HG03442 (cell line): ENCODE measurements at regions not wholly inside any gene's neighbourhood (a gene's known extent, or its start where the extent isn't known, plus 50 kb on each side); places are given as distances from the start of the nearest gene placed in this dataset.
"Not testable (repeated sequence)": the region's sequence is repeated elsewhere in the genome, so short reads cannot be mapped to it uniquely, and the experiment has no call there.

ENCODE experiments used
- ATAC-seq: cut with Tn5 transposase; IDR thresholded peaks from one replicate; pipeline ENCODE4 v1.9.1; 2021; ENCODE audit warnings: mild to moderate bottlenecking, moderate library complexity; ENCODE audit not compliant: unreplicated experiment

DNA sequence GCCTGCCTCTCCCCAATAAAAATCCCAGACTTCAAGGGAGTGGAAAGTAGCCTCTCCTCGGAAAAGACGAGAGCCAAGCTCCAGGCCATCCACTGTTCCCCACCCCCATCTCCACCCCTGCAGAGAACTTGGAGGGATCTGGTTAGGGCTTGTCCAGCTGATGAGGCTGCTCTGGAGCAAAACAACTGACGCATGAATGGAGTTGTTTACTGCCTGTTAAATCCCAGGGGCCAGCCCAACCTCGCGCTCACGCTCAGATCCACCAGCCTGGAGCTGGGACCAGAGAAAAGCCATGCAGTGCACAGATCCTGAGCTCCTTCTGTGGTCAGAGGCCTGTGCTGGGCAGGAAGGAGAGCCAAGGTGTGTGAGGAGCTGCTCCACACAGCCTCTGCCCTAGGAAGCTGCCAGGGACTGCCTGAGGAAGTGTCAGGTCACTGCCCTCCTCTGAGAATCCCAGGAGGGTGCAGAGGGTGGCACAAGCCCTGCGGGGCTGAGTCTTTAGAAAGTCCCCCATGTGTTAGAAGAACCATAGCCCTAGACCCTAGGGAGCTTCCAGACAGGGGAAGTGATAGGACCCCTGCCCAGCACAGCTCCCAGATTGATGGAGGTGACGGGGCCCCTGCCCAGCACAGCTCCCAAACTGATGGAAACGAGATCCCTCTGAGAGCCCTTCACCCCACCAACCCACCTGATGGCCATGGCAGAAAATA is 109.0 kb upstream of the IPO9 start:
- ATAC-seq, result no peak

DNA sequence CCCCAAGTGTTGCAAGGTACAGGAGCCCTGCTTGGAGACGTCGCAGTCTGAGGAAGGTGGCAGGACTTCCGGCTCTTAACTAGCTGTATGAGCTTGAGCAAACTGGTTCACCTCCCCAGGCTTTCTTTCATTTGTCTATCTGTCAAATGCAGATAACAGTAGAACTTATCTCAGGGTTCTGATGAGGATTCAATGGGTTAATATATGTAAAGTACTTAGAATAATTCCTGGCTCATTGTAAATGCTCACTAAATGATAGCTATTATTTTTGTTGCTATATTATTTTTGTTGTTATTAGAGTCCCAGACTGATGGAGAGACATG is 108.5 kb upstream of the IPO9 start:
- no peak for ATAC-seq

- ATAC-seq, result no peak
Measured at GRCh38 chr1:201721082-201722049, 107.6 kb upstream of the IPO9 start.

DNA sequence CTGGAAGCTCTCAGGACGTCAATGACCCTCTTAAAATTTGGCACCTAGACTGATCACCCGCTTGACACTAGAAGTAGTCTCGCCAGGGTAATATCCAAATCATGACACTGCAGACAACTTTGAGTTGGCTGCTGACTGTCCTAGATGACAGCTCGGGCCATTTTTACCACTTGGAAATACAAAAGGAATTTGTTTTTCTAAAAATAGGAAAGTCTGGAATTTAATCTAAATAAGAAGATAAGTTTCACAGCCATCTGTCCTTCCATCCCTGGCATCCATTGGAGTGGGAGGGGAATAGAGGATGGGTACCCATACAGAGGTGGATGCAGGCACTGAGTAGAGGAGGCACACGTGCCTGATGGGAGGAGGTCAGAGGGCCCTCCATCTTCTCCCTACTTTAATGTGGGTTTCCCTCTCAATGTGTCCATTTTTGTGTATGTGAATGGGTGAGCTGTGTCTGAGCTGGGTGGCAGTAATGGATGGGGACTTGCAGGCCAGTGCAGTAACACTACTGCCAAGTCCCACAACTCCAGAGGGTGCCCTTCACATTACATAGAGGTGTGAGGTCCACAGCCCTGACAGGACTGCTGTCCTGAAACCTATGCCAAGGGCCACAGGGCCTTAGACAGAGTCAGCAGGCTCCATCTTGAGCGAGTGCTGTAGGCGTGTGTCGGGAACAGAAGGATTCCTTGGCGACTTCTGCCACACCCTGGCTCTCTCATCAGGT is 104.8 kb upstream of the IPO9 start:
- ATAC-seq, result no peak

GRCh38 chr1:201724766-201725118 is 104.2 kb upstream of the IPO9 start:
- ATAC-seq, result no peak

- ATAC-seq, result no peak
Measured at GRCh38 chr1:201726700-201727099, 102.3 kb upstream of the IPO9 start.

DNA sequence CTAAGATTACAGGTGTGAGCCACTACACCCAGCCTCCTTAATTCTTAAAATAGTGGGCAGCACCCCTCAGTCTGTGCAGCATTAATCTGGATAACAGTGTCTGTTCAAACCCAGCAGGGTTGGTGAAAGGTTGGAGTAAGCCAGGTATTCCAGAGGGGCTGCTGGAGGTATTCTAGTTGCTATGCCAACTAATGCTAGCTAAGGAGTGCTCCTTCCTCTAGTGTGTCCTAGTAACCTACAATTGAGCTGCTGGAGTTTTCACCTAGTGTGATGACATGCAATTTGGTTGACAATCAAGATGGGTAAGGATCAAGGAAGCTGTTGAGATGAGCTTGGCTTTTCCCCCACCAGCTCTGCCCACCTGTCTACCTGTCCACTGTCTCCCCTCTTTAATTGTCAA is 100.2 kb upstream of the IPO9 start:
- ATAC-seq, result no peak

DNA sequence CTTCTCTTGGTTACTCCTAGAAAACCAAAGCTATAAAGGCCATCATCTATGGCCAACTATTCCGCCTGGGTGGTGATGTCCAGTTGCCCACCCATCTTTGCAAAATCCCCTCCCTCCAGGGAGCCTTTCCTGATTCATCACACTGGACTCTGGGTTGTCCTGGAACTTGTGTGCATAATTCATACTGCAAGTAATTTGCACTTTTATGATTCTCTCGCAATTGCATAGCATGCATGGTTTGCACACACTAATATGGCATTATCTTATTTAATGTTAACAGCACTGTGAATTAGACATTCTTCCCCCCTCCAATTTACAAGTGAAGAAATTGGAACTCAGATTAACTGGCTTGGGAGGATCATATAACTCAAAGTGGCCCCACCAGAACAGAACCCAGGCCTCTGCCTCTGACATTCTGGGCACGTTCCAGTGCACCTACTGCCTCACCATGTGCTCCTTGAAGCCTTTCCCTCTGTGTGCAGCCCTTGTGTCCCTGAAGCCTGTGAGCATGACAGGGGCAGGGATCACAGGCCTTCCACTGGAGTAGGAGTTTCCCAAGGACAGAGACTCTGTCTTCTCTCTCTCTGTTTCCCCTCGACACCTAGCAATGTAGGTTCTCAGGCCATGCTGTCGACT is 98.9 kb upstream of the IPO9 start:
- no peak for ATAC-seq

GRCh38 chr1:201730611-201731010 is 98.3 kb upstream of the IPO9 start:
- no peak for ATAC-seq

- ATAC-seq, result no peak
Measured at GRCh38 chr1:201731142-201731541, 97.8 kb upstream of the IPO9 start.

GRCh38 chr1:201731592-201731991 is 97.4 kb upstream of the IPO9 start:
- ATAC-seq, result no peak

DNA sequence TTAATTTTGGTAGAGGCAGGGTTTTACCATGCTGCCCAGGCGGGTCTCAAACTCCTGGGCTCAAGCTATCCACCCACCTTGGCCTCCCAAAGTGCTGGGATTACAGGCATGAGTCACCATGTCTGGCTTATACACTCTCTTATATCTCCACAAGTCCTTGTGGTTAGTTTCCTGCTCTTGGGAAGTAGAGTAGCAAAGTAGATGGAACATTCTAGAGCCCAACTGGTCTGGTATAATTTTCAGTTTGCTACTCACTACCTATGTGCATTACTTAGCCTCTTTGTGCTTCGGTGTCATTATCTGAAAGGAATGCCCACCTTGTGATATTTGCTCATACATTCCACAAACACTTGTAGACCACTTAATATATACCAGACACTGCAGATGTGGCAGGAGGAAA is 96.6 kb upstream of the IPO9 start:
- no peak for ATAC-seq

- ATAC-seq, result not testable (repeated sequence)
Measured at GRCh38 chr1:201734221-201734620, 94.7 kb upstream of the IPO9 start.

DNA sequence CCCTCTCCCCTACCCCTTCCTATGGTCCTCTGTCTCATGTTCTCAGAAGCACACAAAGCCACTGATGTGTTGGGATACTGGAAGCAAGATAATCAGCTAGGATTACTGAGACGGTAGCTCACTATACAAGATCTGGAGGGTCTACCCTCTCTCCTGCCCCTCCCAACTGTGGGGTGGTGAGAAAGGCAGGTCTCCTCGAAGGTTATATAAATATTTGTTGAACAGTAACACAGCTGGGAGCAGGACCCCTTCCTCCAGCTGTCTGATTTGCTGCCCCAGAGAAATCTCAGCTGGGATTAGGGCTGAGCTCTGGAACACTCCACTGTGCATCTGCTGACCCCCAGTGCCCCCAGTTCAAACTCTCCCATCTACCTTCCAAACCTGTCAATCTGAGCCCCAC is 94.2 kb upstream of the IPO9 start:
- no peak for ATAC-seq

DNA sequence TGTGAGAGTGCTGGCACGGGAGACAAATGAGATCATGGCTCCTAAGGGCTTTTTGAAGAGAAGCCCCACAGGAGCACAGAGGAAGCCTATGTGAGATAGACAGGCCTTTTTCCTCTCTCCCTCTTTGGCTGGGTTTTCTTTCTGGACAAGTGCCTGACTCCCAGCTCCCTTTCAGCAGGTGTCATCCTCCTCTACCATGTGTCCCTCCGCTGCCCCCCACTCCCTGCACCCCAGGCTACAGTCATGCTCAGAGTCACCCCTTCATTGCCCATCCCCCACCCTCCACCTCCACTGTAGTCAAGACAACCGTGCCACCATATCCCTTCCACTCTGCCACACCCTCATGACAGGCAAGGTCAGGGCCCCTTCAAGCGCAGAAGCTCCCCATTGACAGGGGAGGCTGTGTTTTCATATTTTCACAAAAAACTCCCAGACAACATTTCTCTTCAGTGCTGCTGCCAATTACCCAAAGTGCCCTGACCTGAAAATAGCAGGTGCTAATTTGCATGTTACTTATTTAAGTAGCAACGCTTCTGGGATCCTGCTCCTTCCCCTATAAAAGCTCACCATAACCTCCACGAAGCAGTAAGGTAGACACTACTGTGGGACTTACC is 92.1 kb upstream of the IPO9 start:
- ATAC-seq, result no peak

GRCh38 chr1:201737352-201738060 is 91.5 kb upstream of the IPO9 start:
- ATAC-seq, result no peak

- no peak for ATAC-seq
Measured at GRCh38 chr1:201739080-201739479, 89.9 kb upstream of the IPO9 start.

- no peak for ATAC-seq
Measured at GRCh38 chr1:201739492-201740085, 89.4 kb upstream of the IPO9 start.

GRCh38 chr1:201740086-201740541 is 88.8 kb upstream of the IPO9 start:
- ATAC-seq, result no peak

DNA sequence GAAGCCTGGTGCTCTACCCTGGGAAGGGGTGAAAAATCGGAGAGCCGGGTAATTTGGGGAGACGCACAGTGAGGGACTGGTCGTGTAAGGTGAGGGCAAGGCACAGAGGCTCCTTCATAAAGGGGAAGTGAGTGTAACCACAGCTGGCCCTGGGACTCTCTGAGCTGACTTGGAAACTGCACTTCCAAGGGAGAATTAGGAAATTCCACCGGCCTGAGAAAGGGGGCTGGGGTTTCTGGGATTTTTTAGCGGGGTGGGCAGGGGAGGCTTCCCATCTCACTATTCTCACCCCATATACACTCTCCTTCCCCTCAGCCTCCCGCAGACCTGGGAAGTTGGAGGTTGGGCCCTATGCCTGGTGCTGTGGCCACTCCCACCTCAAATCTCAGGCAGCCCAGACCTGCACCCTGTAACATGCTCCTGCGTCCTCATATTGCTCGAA is 88.3 kb upstream of the IPO9 start:
- no peak for ATAC-seq
